ENCODE measurements at regions not wholly inside any gene's neighbourhood (a gene's known extent, or its start where the extent isn't known, plus 50 kb on each side); places are given as distances from the start of the nearest gene placed in this dataset.
A peak's percentile ranks its signal among the peaks of the same experiment; 100 is the strongest.

DNA sequence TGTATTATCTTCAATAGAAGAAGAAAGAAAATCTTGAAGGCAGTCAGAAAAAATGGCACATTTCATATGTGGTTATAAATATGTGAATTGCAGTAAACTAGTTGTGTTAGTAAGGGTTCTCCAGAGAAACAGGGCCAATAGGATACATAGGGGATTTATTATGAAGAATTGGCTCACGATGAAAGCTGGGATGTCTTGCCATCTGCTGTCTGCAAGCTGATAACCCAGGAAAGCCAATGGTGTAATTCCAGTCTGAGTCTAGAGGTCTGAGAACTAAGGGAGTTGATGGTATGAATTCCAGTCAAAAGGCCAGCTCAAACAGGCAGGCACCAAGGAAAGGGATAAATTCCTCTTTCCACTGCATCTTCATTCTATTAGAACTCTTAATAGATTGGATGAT lies 362.4 kb downstream of the KCNJ3 start:
- Mint-ChIP-seq H3K9me3 (no peaks in the 10 kb centered on the region), H3K4me1 (no peaks in the 10 kb centered on the region), H3K36me3 (ENCODE audit: low read depth) (no peaks in the 10 kb centered on the region; the same call in 2 of the 3 replicates), H3K4me3 (no peak overlapping the region), H3K27me3 (ENCODE audit: insufficient read depth, low read depth, poor library complexity) (peaks cover 2% of the 10 kb centered on the region), H3K27ac (no peak overlapping the region)
- Histone ChIP-seq H3K4me3 (no peak overlapping the region), H3K4me2 (no peak overlapping the region), H2AFZ (no peak overlapping the region), H3K27ac (ENCODE audit: low read depth) (no peak overlapping the region), H3F3A (replicated peaks; ENCODE audit: low read depth) (no peaks in the 10 kb centered on the region), H3K79me2 (replicated peaks; ENCODE audit: insufficient read depth) (no peaks in the 10 kb centered on the region), H3K36me3 (ENCODE audit: insufficient read depth) (no peaks in the 10 kb centered on the region), H4K20me1 (replicated peaks; ENCODE audit: insufficient read depth) (no peaks in the 10 kb centered on the region), H3K27me3 (ENCODE audit: insufficient read depth) (no peaks in the 10 kb centered on the region), H3K9me2 (ENCODE audit: insufficient read depth) (peaks cover 4% of the 10 kb centered on the region; the same call in 1 of the 2 replicates), H3K4me1 (ENCODE audit: insufficient read depth) (no peaks in the 10 kb centered on the region)
- TF ChIP-seq, protein P1, sequence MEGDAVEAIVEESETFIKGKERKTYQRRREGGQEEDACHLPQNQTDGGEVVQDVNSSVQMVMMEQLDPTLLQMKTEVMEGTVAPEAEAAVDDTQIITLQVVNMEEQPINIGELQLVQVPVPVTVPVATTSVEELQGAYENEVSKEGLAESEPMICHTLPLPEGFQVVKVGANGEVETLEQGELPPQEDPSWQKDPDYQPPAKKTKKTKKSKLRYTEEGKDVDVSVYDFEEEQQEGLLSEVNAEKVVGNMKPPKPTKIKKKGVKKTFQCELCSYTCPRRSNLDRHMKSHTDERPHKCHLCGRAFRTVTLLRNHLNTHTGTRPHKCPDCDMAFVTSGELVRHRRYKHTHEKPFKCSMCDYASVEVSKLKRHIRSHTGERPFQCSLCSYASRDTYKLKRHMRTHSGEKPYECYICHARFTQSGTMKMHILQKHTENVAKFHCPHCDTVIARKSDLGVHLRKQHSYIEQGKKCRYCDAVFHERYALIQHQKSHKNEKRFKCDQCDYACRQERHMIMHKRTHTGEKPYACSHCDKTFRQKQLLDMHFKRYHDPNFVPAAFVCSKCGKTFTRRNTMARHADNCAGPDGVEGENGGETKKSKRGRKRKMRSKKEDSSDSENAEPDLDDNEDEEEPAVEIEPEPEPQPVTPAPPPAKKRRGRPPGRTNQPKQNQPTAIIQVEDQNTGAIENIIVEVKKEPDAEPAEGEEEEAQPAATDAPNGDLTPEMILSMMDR (conservative IDR thresholded peaks at IDR 0.05; ENCODE audit: low read depth in 2 of 2): no peak
- DNase-seq (ENCODE audit: low spot score) (no peak), ATAC-seq (no peak)

GRCh38 chr2:155054712-155055111 lies 356.2 kb downstream of the KCNJ3 start:
- Mint-ChIP-seq H3K4me3 (no peak overlapping the region), H3K36me3 (ENCODE audit: low read depth) (no peaks in the 10 kb centered on the region; the same call in 2 of the 3 replicates), H3K27ac (peak overlapping the region; percentile 84; the same call in 1 of the 2 replicates), H3K27me3 (ENCODE audit: insufficient read depth, low read depth, poor library complexity) (peaks cover 2% of the 10 kb centered on the region), H3K4me1 (peaks cover 11% of the 10 kb centered on the region), H3K9me3 (no peaks in the 10 kb centered on the region; the same call in 2 of the 3 replicates)
- H3K9me2 ChIP-seq (ENCODE audit: insufficient read depth): no peaks in the 10 kb centered on the region
- no peaks in the 10 kb centered on the region for H3K27me3 ChIP-seq (ENCODE audit: insufficient read depth)
- no peaks in the 10 kb centered on the region for H3K79me2 ChIP-seq (replicated peaks; ENCODE audit: insufficient read depth)
- no peak overlapping the region for H3K27ac ChIP-seq (ENCODE audit: low read depth)
- DNase-seq (ENCODE audit: low spot score) (peak; percentile 56), ATAC-seq (peak; percentile 82)
- no peaks in the 10 kb centered on the region for H3K36me3 ChIP-seq (ENCODE audit: insufficient read depth)
- no peaks in the 10 kb centered on the region for H3F3A ChIP-seq (replicated peaks; ENCODE audit: low read depth)
- no peak overlapping the region for H3K4me3 ChIP-seq
- no peak for TF ChIP-seq JUNB (IDR thresholded peaks at IDR 0.05; ENCODE audit: unreplicated experiment)
- no peak for TF ChIP-seq STAT1 (IDR thresholded peaks at IDR 0.05; ENCODE audit: unreplicated experiment)
- TF ChIP-seq, protein P2, sequence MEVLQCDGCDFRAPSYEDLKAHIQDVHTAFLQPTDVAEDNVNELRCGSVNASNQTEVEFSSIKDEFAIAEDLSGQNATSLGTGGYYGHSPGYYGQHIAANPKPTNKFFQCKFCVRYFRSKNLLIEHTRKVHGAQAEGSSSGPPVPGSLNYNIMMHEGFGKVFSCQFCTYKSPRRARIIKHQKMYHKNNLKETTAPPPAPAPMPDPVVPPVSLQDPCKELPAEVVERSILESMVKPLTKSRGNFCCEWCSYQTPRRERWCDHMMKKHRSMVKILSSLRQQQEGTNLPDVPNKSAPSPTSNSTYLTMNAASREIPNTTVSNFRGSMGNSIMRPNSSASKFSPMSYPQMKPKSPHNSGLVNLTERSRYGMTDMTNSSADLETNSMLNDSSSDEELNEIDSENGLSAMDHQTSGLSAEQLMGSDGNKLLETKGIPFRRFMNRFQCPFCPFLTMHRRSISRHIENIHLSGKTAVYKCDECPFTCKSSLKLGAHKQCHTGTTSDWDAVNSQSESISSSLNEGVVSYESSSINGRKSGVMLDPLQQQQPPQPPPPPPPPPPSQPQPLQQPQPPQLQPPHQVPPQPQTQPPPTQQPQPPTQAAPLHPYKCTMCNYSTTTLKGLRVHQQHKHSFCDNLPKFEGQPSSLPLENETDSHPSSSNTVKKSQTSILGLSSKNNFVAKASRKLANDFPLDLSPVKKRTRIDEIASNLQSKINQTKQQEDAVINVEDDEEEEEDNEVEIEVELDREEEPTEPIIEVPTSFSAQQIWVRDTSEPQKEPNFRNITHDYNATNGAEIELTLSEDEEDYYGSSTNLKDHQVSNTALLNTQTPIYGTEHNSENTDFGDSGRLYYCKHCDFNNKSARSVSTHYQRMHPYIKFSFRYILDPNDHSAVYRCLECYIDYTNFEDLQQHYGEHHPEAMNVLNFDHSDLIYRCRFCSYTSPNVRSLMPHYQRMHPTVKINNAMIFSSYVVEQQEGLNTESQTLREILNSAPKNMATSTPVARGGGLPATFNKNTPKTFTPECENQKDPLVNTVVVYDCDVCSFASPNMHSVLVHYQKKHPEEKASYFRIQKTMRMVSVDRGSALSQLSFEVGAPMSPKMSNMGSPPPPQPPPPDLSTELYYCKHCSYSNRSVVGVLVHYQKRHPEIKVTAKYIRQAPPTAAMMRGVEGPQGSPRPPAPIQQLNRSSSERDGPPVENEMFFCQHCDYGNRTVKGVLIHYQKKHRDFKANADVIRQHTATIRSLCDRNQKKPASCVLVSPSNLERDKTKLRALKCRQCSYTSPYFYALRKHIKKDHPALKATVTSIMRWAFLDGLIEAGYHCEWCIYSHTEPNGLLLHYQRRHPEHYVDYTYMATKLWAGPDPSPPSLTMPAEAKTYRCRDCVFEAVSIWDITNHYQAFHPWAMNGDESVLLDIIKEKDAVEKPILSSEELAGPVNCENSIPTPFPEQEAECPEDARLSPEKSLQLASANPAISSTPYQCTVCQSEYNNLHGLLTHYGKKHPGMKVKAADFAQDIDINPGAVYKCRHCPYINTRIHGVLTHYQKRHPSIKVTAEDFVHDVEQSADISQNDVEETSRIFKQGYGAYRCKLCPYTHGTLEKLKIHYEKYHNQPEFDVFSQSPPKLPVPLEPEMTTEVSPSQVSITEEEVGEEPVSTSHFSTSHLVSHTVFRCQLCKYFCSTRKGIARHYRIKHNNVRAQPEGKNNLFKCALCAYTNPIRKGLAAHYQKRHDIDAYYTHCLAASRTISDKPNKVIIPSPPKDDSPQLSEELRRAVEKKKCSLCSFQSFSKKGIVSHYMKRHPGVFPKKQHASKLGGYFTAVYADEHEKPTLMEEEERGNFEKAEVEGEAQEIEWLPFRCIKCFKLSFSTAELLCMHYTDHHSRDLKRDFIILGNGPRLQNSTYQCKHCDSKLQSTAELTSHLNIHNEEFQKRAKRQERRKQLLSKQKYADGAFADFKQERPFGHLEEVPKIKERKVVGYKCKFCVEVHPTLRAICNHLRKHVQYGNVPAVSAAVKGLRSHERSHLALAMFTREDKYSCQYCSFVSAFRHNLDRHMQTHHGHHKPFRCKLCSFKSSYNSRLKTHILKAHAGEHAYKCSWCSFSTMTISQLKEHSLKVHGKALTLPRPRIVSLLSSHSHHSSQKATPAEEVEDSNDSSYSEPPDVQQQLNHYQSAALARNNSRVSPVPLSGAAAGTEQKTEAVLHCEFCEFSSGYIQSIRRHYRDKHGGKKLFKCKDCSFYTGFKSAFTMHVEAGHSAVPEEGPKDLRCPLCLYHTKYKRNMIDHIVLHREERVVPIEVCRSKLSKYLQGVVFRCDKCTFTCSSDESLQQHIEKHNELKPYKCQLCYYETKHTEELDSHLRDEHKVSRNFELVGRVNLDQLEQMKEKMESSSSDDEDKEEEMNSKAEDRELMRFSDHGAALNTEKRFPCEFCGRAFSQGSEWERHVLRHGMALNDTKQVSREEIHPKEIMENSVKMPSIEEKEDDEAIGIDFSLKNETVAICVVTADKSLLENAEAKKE (CRISPR knock-in tag; IDR thresholded peaks at IDR 0.05): peak; percentile 52; the same call in 1 of the 2 replicates
- H4K20me1 ChIP-seq (replicated peaks; ENCODE audit: insufficient read depth): no peaks in the 10 kb centered on the region
- H3K4me2 ChIP-seq: no peak overlapping the region
- H3K4me1 ChIP-seq (ENCODE audit: insufficient read depth): peaks cover 3% of the 10 kb centered on the region; the same call in 1 of the 2 replicates
- no peak overlapping the region for H2AFZ ChIP-seq

Measured in GM23338 (cell line).